C1 segment of cervical spinal cord (tissue), 14 donors: ENCODE measurements at regions not wholly inside any gene's neighbourhood (a gene's known extent, or its start where the extent isn't known, plus 50 kb on each side); places are given as distances from the start of the nearest gene placed in this dataset.

Experiments
- DNase-seq, 14 donors: peaks; one replicate each; lab custom pipeline; 2025; lab: John Stamatoyannopoulos, UW

GRCh38 chr10:29026802-29027580, 261.9 kb upstream of the LYZL1 start:
- no peak for DNase-seq

GRCh38 chr10:29028486-29028885, 260.4 kb upstream of the LYZL1 start:
- no peak for DNase-seq

- DNase-seq = no peak
These were observed 258.0 kb upstream of the LYZL1 start for GRCh38 chr10:29030900-29031299.

- DNase-seq = no peak
These were observed 256.7 kb upstream of the LYZL1 start for GRCh38 chr10:29032169-29032568.

GRCh38 chr10:29033311-29033940, 255.4 kb upstream of the LYZL1 start:
- no peak for DNase-seq

GRCh38 chr10:29034592-29034991, 254.3 kb upstream of the LYZL1 start:
- no peak for DNase-seq

GRCh38 chr10:29035721-29036120, 253.1 kb upstream of the LYZL1 start:
- DNase-seq = no peak

- DNase-seq = no peak
These were observed 251.3 kb upstream of the LYZL1 start for GRCh38 chr10:29037348-29038113.

- no peak for DNase-seq
These were observed 249.8 kb upstream of the LYZL1 start for GRCh38 chr10:29039091-29039490.

- no peak for DNase-seq
These were observed 249.1 kb upstream of the LYZL1 start for GRCh38 chr10:29039677-29040189.

- DNase-seq = no peak
These were observed 247.3 kb upstream of the LYZL1 start for GRCh38 chr10:29041616-29042015.

- DNase-seq = no peak
These were observed 240.4 kb upstream of the LYZL1 start for GRCh38 chr10:29048506-29048905.

- DNase-seq = no peak
These were observed 238.8 kb upstream of the LYZL1 start for GRCh38 chr10:29050081-29050480.

GRCh38 chr10:29055101-29055500, 233.8 kb upstream of the LYZL1 start:
- DNase-seq = no peak

- DNase-seq = no peak
These were observed 232.1 kb upstream of the LYZL1 start for GRCh38 chr10:29056729-29057128.

- DNase-seq = no peak
These were observed 231.0 kb upstream of the LYZL1 start for GRCh38 chr10:29057822-29058331.

- DNase-seq = no peak
These were observed 224.8 kb upstream of the LYZL1 start for GRCh38 chr10:29063806-29064644.

GRCh38 chr10:29064680-29065079, 224.2 kb upstream of the LYZL1 start:
- no peak for DNase-seq

- DNase-seq = no peak
These were observed 221.7 kb upstream of the LYZL1 start for GRCh38 chr10:29067161-29067560.

GRCh38 chr10:29067628-29068027, 221.2 kb upstream of the LYZL1 start:
- no peak for DNase-seq

GRCh38 chr10:29068302-29068701, 220.6 kb upstream of the LYZL1 start:
- no peak for DNase-seq
